Natural killer cell (primary cell): ENCODE measurements at regions not wholly inside any gene's neighbourhood (a gene's known extent, or its start where the extent isn't known, plus 50 kb on each side); places are given as distances from the start of the nearest gene placed in this dataset.
"Not testable (repeated sequence)": the region's sequence is repeated elsewhere in the genome, so short reads cannot be mapped to it uniquely, and the experiment has no call there.

ENCODE experiments used
- ATAC-seq, 3 donors: fragments of 150-1000 bp in 2 of 3; fragments of 200-7000 bp in 1 of 3; cut with Tn5 transposase; 1 replicate in 1 of 3; 2 replicates in 2 of 3; pipeline ENCODE4 v1.10.0; 2021; ENCODE audit warnings: mild to moderate bottlenecking in 2 of 3, moderate library complexity in 2 of 3
- DNase-seq, 2 donors: peaks; one replicate each; pipeline versions ENCODE4 v3.0.0 to v3.0.0-alpha.2; 2013 to 2021; ENCODE audit warnings: mixed read lengths in 1 of 2
- H3K27ac ChIP-seq: one replicate; pipeline ENCODE4 v1.5.1; 2013; ENCODE audit warnings: mild to moderate bottlenecking, low read length
- H3K27me3 ChIP-seq: one replicate; pipeline ENCODE4 v1.6.1; 2013; ENCODE audit warnings: low read length; ENCODE audit not compliant: control insufficient read depth, insufficient read depth
- H3K36me3 ChIP-seq: one replicate; pipeline ENCODE4 v1.6.1; 2013; ENCODE audit warnings: low read length; ENCODE audit not compliant: control insufficient read depth, insufficient read depth
- H3K4me1 ChIP-seq: one replicate; pipeline ENCODE4 v1.6.1; 2013; ENCODE audit warnings: low read length; ENCODE audit not compliant: control insufficient read depth, insufficient read depth
- H3K4me3 ChIP-seq: one replicate; pipeline ENCODE4 v1.5.1; 2013; ENCODE audit warnings: low read length
- H3K9me3 ChIP-seq: one replicate; pipeline ENCODE4 v1.6.1; 2013; ENCODE audit warnings: low read length; ENCODE audit not compliant: control insufficient read depth, insufficient read depth
- H3K27ac Mint-ChIP-seq, 2 donors: one replicate each; pipeline ENCODE4 v1.8.0; 2022; ENCODE audit warnings: mild to moderate bottlenecking in 2 of 2, mixed read lengths in 2 of 2, moderate library complexity in 1 of 2
- H3K27me3 Mint-ChIP-seq, 2 donors: one replicate each; pipeline ENCODE4 v1.8.0; 2022; ENCODE audit warnings: low read depth in 2 of 2, mixed read lengths in 2 of 2
- H3K36me3 Mint-ChIP-seq: one replicate; pipeline ENCODE4 v1.8.0; 2022; ENCODE audit warnings: mixed read lengths
- H3K4me1 Mint-ChIP-seq, 2 donors: one replicate each; pipeline ENCODE4 v1.8.0; 2022; ENCODE audit warnings: mixed read lengths in 2 of 2
- H3K4me3 Mint-ChIP-seq: one replicate; pipeline ENCODE4 v1.8.0; 2022; ENCODE audit warnings: mild to moderate bottlenecking, moderate library complexity, mixed read lengths
- H3K9me3 Mint-ChIP-seq, 2 donors: one replicate each; pipeline ENCODE4 v1.8.0; 2022; ENCODE audit warnings: mixed read lengths in 2 of 2
- WGBS: methylation state at CpG from one replicate; pipeline ENCODE4 v1.1.7; 2013; ENCODE audit warnings: missing lambda C conversion rate; ENCODE audit not compliant: insufficient coverage; 5-methylcytosine and 5-hydroxymethylcytosine counted together
- intact Hi-C: fragments of 100-400 bp; cut with micrococcal nuclease; formaldehyde crosslinking; loops from one replicate; pipeline ENCODE4 v1.14.2; 2022
- TF ChIP-seq, protein P1 (sequence below): fragments of 200-600 bp; IDR thresholded peaks from one replicate; pipeline ENCODE4 v1.8.0; 2022; ENCODE audit warnings: antibody characterized with exemption

DNA sequence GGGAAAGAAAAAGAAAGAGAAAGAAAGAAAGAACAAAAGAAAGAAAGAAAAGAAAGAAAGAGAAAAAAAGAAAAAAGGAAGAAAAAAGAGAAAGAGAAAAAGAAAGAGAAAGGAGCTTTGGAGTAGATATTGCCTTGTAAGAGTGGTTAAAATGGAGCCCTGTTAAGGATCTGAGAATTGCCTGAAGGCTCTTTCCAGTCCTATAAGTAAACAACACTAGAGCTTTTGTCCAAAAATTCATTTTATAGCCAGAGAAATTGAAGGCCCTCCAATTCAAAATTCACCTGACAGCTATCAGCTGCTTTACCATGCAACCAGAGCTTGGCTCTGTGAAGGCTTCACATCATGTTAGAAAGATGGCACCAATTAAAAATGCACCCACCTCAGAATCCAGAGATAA, 102.1 kb upstream of the FRMD4B start:
- Histone ChIP-seq H3K4me1 (no peaks in the 10 kb centered on the region), H3K36me3 (no peaks in the 10 kb centered on the region), H3K9me3 (peaks cover 4% of the 10 kb centered on the region), H3K4me3 (no peak overlapping the region), H3K27me3 (no peaks in the 10 kb centered on the region), H3K27ac (no peak overlapping the region)
- TF ChIP-seq, protein P1, sequence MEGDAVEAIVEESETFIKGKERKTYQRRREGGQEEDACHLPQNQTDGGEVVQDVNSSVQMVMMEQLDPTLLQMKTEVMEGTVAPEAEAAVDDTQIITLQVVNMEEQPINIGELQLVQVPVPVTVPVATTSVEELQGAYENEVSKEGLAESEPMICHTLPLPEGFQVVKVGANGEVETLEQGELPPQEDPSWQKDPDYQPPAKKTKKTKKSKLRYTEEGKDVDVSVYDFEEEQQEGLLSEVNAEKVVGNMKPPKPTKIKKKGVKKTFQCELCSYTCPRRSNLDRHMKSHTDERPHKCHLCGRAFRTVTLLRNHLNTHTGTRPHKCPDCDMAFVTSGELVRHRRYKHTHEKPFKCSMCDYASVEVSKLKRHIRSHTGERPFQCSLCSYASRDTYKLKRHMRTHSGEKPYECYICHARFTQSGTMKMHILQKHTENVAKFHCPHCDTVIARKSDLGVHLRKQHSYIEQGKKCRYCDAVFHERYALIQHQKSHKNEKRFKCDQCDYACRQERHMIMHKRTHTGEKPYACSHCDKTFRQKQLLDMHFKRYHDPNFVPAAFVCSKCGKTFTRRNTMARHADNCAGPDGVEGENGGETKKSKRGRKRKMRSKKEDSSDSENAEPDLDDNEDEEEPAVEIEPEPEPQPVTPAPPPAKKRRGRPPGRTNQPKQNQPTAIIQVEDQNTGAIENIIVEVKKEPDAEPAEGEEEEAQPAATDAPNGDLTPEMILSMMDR = no peak
- Mint-ChIP-seq H3K36me3 (no peaks in the 10 kb centered on the region), H3K27ac (no peak overlapping the region), H3K27me3 (peaks cover 13% of the 10 kb centered on the region in 2 donors), H3K9me3 (no peaks in the 10 kb centered on the region), H3K4me3 (no peak overlapping the region), H3K4me1 (no peaks in the 10 kb centered on the region)
- DNase-seq = no peak
- no peak for ATAC-seq
- intact Hi-C loops = no loop called here

DNA sequence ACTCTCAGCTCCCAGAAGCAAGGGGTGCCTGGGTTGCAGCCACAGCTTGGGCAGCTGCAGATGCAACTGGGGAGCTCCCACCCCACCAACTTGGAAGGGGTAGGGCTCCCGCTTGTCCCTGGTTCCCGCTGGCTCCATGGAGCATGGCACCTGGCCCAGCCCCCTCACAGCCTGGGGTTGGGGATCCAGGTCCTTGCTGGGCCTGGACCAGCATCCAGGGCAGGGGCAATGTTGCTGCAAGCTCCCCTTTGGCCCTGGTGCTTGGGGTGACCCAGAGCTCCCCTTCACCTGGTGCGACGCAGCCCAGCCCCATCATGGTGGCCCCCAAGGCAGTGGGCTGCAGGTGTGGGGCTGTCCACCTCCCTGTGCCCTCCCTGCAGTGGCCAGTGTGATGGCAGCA, 99.6 kb upstream of the FRMD4B start:
- Histone ChIP-seq H3K4me3 (no peak overlapping the region), H3K4me1 (no peaks in the 10 kb centered on the region), H3K9me3 (peaks cover 4% of the 10 kb centered on the region), H3K27me3 (no peaks in the 10 kb centered on the region), H3K27ac (no peak overlapping the region), H3K36me3 (no peaks in the 10 kb centered on the region)
- Mint-ChIP-seq H3K36me3 (no peaks in the 10 kb centered on the region), H3K27me3 (peaks cover 11 to 21% of the 10 kb centered on the region in 2 donors), H3K27ac (no peak overlapping the region), H3K4me1 (no peaks in the 10 kb centered on the region), H3K9me3 (no peaks in the 10 kb centered on the region), H3K4me3 (no peak overlapping the region)
- WGBS = 90% methylated on average over 4 of the region's 4 CpGs
- intact Hi-C loops = no loop called here
- TF ChIP-seq, protein P1 = no peak
- no peak for ATAC-seq
- no peak for DNase-seq

DNA sequence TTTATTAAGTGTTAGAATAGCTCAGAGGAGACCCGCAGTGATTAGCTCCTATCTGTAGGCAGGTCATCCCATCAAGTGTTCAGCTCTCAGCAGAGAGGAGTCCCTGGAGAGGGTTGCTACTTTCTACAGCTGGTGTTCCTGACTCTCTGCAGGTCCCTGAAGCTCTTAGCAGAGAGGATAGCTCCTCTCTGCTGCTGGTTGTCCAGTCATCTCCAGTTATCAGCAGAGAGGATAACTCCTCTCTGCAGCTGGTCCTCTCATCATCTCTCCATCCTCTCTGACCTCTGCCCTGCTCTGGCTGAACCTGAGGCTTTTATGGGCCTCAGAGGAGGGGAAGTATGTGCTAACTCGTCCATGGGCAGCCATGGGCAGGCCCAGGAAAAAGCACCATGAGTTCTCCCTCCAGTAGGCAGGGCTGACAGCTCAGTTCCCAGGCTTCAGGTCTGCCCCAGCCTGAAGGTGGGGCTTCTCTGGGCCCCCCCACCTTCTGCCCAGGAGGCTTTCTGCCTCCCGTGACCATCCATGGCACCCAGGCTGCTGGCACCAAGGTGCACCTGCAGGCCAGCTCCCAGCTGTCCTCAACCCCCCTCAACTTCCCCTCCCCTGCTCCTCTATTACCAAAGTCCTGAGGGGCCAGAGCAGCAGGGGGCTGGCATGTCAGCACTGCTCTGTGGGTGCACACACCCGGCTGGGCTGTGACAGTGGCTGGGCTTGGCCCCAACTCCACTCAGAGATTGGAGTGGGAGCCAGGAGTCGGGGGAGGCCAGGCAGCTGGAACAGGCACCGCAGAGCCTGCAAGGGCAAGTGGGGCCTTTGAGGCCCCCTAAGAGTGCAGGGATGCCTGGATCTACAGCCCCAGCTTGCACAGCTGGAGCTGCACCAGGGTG, 98.9 kb upstream of the FRMD4B start:
- Mint-ChIP-seq H3K36me3 (no peaks in the 10 kb centered on the region), H3K27ac (no peak overlapping the region), H3K27me3 (peaks cover 9 to 21% of the 10 kb centered on the region in 2 donors), H3K9me3 (no peaks in the 10 kb centered on the region), H3K4me3 (no peak overlapping the region), H3K4me1 (no peaks in the 10 kb centered on the region)
- H3K4me3 ChIP-seq = no peak overlapping the region
- 85% methylated on average over 6 of the region's 6 CpGs for WGBS
- H3K36me3 ChIP-seq = no peaks in the 10 kb centered on the region
- H3K27me3 ChIP-seq = no peaks in the 10 kb centered on the region
- H3K27ac ChIP-seq = no peak overlapping the region
- H3K4me1 ChIP-seq = no peaks in the 10 kb centered on the region
- intact Hi-C loops = no loop called here
- DNase-seq (no peak), ATAC-seq (no peak)
- TF ChIP-seq, protein P1 = no peak
- H3K9me3 ChIP-seq = peaks cover 4% of the 10 kb centered on the region

DNA sequence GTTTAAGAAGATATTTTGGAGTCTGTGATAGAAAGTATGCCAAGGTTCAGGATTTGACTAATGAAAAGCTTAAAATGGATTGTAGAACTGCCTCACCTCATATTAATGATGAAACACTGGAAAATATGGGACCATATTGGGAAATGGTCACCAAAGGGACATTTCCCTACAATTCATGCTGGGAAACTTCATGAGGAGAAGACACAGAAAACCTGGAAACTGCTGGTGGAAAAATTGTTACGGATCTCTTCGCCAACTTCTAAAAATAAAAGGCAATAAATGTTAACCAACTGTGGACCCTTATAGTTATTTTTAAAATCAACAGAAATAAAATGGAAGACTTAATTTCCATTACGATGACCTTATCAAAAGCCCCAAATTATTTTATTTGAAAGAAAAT, 97.6 kb upstream of the FRMD4B start:
- no peaks in the 10 kb centered on the region for H3K4me1 ChIP-seq
- H3K4me3 ChIP-seq = no peak overlapping the region
- peaks cover 9 to 21% of the 10 kb centered on the region in 2 donors for H3K27me3 Mint-ChIP-seq
- H3K4me1 Mint-ChIP-seq = no peaks in the 10 kb centered on the region
- H3K27ac Mint-ChIP-seq = no peak overlapping the region
- intact Hi-C loops = no loop called here
- no peak for DNase-seq
- H3K27me3 ChIP-seq = no peaks in the 10 kb centered on the region
- ATAC-seq = no peak
- TF ChIP-seq, protein P1 = no peak
- no peak overlapping the region for H3K27ac ChIP-seq
- peaks cover 4% of the 10 kb centered on the region for H3K9me3 ChIP-seq
- no peaks in the 10 kb centered on the region for H3K36me3 ChIP-seq
- H3K36me3 Mint-ChIP-seq = no peaks in the 10 kb centered on the region
- H3K4me3 Mint-ChIP-seq = no peak overlapping the region
- H3K9me3 Mint-ChIP-seq = no peaks in the 10 kb centered on the region
- 100% methylated on average over 2 of the region's 3 CpGs for WGBS

DNA sequence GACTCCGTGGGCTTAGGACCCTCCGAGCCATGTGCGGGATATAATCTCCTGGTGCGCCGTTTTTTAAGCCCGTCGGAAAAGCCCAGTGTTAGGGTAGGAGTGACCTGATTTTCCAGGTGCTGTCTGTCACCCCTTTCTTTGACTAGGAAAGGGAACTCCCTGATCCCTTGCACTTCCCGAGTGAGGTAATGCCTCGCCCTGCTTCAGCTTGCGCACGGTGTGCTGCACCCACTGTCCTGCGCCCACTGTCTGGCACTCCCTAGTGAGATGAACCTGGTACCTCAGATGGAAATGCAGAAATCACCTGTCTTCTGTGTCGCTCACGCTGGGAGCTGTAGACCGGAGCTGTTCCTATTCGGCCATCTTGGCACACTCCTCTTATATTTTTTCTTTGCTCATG, 95.1 kb upstream of the FRMD4B start:
- H3K9me3 ChIP-seq, DNase-seq, H3K27ac Mint-ChIP-seq, H3K27ac ChIP-seq, H3K27me3 Mint-ChIP-seq, H3K36me3 ChIP-seq, H3K4me1 Mint-ChIP-seq, intact Hi-C loops, H3K9me3 Mint-ChIP-seq, ATAC-seq, H3K36me3 Mint-ChIP-seq, H3K4me3 Mint-ChIP-seq, H3K4me3 ChIP-seq, H3K4me1 ChIP-seq, H3K27me3 ChIP-seq: not testable (repeated sequence)
- 91% methylated on average over 12 of the region's 16 CpGs for WGBS
